Neuronal stem cell (in vitro differentiated cells): ENCODE measurements at regions not wholly inside any gene's neighbourhood (a gene's known extent, or its start where the extent isn't known, plus 50 kb on each side); places are given as distances from the start of the nearest gene placed in this dataset.

Source experiments
- DNase-seq: peaks from one replicate; pipeline ENCODE4 v3.0.0-alpha.2; 2013; ENCODE audit warnings: low spot score
- H2AFZ ChIP-seq: one replicate; pipeline ENCODE4 v1.6.1; 2013; ENCODE audit warnings: mild to moderate bottlenecking, low read length, inconsistent platforms
- H2AK5ac ChIP-seq: 2 replicates; pipeline ENCODE4 v1.6.1; 2013; ENCODE audit warnings: low read depth, mild to moderate bottlenecking, inconsistent platforms, low read length, moderate library complexity, mixed read lengths
- H2BK120ac ChIP-seq: 2 replicates; pipeline ENCODE4 v1.6.1; 2013; ENCODE audit warnings: low read depth, mild to moderate bottlenecking, inconsistent platforms, low read length, moderate library complexity, mixed read lengths
- H2BK12ac ChIP-seq: one replicate; pipeline ENCODE4 v1.6.1; 2013; ENCODE audit warnings: low read length, inconsistent platforms
- H2BK15ac ChIP-seq: 2 replicates; pipeline ENCODE4 v1.6.1; 2013; ENCODE audit warnings: mild to moderate bottlenecking, low read length, inconsistent platforms, mixed read lengths
- H2BK5ac ChIP-seq: one replicate; pipeline ENCODE4 v1.6.1; 2013; ENCODE audit warnings: inconsistent platforms, mild to moderate bottlenecking, low read length, moderate library complexity
- H3K14ac ChIP-seq: one replicate; pipeline ENCODE4 v1.6.1; 2013; ENCODE audit warnings: low read length, inconsistent platforms
- H3K18ac ChIP-seq: 2 replicates; pipeline ENCODE4 v1.6.1; 2013; ENCODE audit warnings: low read length, inconsistent platforms
- H3K23ac ChIP-seq: 2 replicates; pipeline ENCODE4 v1.6.1; 2013; ENCODE audit warnings: low read depth, mild to moderate bottlenecking, mixed read lengths, low read length, inconsistent platforms; ENCODE audit not compliant: poor library complexity
- H3K27ac ChIP-seq: replicated peaks from 3 replicates; pipeline ENCODE4 v1.5.1; 2013; ENCODE audit warnings: low read length, inconsistent platforms
- H3K27me3 ChIP-seq, 3 experiments: 2 replicates each; pipeline ENCODE4 v1.6.1; 2013; ENCODE audit warnings: low read length in 3 of 3, mild to moderate bottlenecking in 2 of 3, inconsistent platforms in 1 of 3, low read depth in 1 of 3, mixed read lengths in 1 of 3, moderate library complexity in 1 of 3; ENCODE audit not compliant: control insufficient read depth in 3 of 3, insufficient read depth in 3 of 3
- H3K36me3 ChIP-seq, 2 donors: replicated peaks in 1 of 2; 2 replicates each; pipeline ENCODE4 v1.6.1; 2013; ENCODE audit warnings: low read length in 2 of 2; ENCODE audit not compliant: control insufficient read depth in 2 of 2, insufficient read depth in 2 of 2
- H3K4ac ChIP-seq: 2 replicates; pipeline ENCODE4 v1.6.1; 2013; ENCODE audit warnings: inconsistent platforms, mild to moderate bottlenecking, low read length, moderate library complexity
- H3K4me1 ChIP-seq, 2 donors: 1 replicate in 1 of 2; 2 replicates in 1 of 2; pipeline ENCODE4 v1.6.1; 2013; ENCODE audit warnings: low read length in 2 of 2, low read depth in 1 of 2; ENCODE audit not compliant: control insufficient read depth in 2 of 2, insufficient read depth in 1 of 2
- H3K4me2 ChIP-seq: one replicate; pipeline ENCODE4 v1.6.1; 2013; ENCODE audit warnings: mild to moderate bottlenecking, low read length, inconsistent platforms; ENCODE audit not compliant: insufficient read depth, poor library complexity, severe bottlenecking
- H3K4me3 ChIP-seq, 2 donors: 2 replicates each; pipeline ENCODE4 v1.5.1; 2013; ENCODE audit warnings: low read length in 2 of 2, mild to moderate bottlenecking in 2 of 2, inconsistent platforms in 1 of 2, moderate library complexity in 1 of 2
- H3K79me1 ChIP-seq: one replicate; pipeline ENCODE4 v1.6.1; 2013; ENCODE audit warnings: low read depth, mild to moderate bottlenecking, inconsistent platforms, low read length, moderate library complexity
- H3K9ac ChIP-seq: one replicate; pipeline ENCODE4 v1.6.1; 2013; ENCODE audit warnings: mild to moderate bottlenecking, low read depth, low read length, inconsistent platforms; ENCODE audit not compliant: poor library complexity
- H3K9me3 ChIP-seq, 2 donors: replicated peaks in 1 of 2; 2 replicates each; pipeline versions ENCODE3 to v1.6.1; 2013; ENCODE audit warnings: low read length in 2 of 2, mild to moderate bottlenecking in 2 of 2, inconsistent platforms in 1 of 2, low read depth in 1 of 2, mixed read lengths in 1 of 2, moderate library complexity in 1 of 2; ENCODE audit not compliant: control insufficient read depth in 2 of 2, insufficient read depth in 1 of 2
- H4K8ac ChIP-seq: one replicate; pipeline ENCODE4 v1.6.1; 2013; ENCODE audit warnings: low read depth, mild to moderate bottlenecking, inconsistent platforms, low read length, moderate library complexity
- H4K91ac ChIP-seq: one replicate; pipeline ENCODE4 v1.6.1; 2013; ENCODE audit warnings: low read length, low read depth, mild to moderate bottlenecking, inconsistent platforms; ENCODE audit not compliant: poor library complexity
- WGBS, 2 donors: extraction: QIAGEN DNeasy Blood & Tissue Kit; methylation state at CpG; one replicate each; pipeline ENCODE4 v1.1.7; 2013; ENCODE audit warnings: missing lambda C conversion rate in 2 of 2, mixed read lengths in 1 of 2; ENCODE audit not compliant: insufficient read length in 2 of 2, insufficient replicate concordance in 1 of 2; ENCODE audit errors: extremely low coverage in 2 of 2; 5-methylcytosine and 5-hydroxymethylcytosine counted together

GRCh38 chr4:64516176-64516575 is 106.9 kb upstream of the TECRL start:
- Histone ChIP-seq H3K18ac (no peak overlapping the region), H3K4me2 (no peak overlapping the region), H3K27ac (no peak overlapping the region), H3K9ac (no peak overlapping the region), H2BK5ac (no peak overlapping the region), H2AFZ (no peak overlapping the region), H3K27me3 (no peaks in the 10 kb centered on the region), H3K4me1 (no peaks in the 10 kb centered on the region), H3K9me3 (no peaks in the 10 kb centered on the region), H2BK12ac (no peak overlapping the region), H3K23ac (no peak overlapping the region), H3K79me1 (no peaks in the 10 kb centered on the region), H2BK15ac (no peak overlapping the region), H2AK5ac (no peak overlapping the region), H3K4me3 (no peak overlapping the region), H4K8ac (no peak overlapping the region), H4K91ac (no peak overlapping the region), H2BK120ac (no peak overlapping the region), H3K14ac (no peak overlapping the region), H3K36me3 (no peaks in the 10 kb centered on the region), H3K4ac (no peak overlapping the region)
- DNase-seq: no peak
- no CpG with 5 or more reads among the region's 1 CpG for WGBS, 2 donors

GRCh38 chr4:64508089-64508488 is 98.8 kb upstream of the TECRL start:
- Histone ChIP-seq H3K14ac (no peak overlapping the region), H2AK5ac (no peak overlapping the region), H3K4me2 (no peak overlapping the region), H3K23ac (no peak overlapping the region), H3K27me3 (no peaks in the 10 kb centered on the region), H2AFZ (no peak overlapping the region), H3K4me3 (no peak overlapping the region), H2BK5ac (no peak overlapping the region), H3K4me1 (no peaks in the 10 kb centered on the region), H3K9ac (no peak overlapping the region), H3K36me3 (no peaks in the 10 kb centered on the region), H4K8ac (no peak overlapping the region), H2BK120ac (no peak overlapping the region), H3K4ac (no peak overlapping the region), H2BK15ac (no peak overlapping the region), H4K91ac (no peak overlapping the region), H3K18ac (no peak overlapping the region), H2BK12ac (no peak overlapping the region), H3K79me1 (no peaks in the 10 kb centered on the region), H3K27ac (no peak overlapping the region), H3K9me3 (no peaks in the 10 kb centered on the region)
- no peak for DNase-seq

GRCh38 chr4:64503945-64504675 is 94.9 kb upstream of the TECRL start:
- 100% methylated on average over 1 of the region's 3 CpGs; no CpG with 5 or more reads in 1 of the 2 donors for WGBS, 2 donors
- H2AFZ ChIP-seq: no peak overlapping the region
- no peak overlapping the region for H3K4ac ChIP-seq
- H3K23ac ChIP-seq: no peak overlapping the region
- no peaks in the 10 kb centered on the region for H3K27me3 ChIP-seq
- no peak overlapping the region for H3K4me3 ChIP-seq
- no peak for DNase-seq
- H4K8ac ChIP-seq: no peak overlapping the region
- H3K27ac ChIP-seq: no peak overlapping the region
- H3K36me3 ChIP-seq: no peaks in the 10 kb centered on the region
- no peak overlapping the region for H2BK120ac ChIP-seq
- no peak overlapping the region for H3K4me2 ChIP-seq
- H3K9me3 ChIP-seq: no peaks in the 10 kb centered on the region
- H3K79me1 ChIP-seq: no peaks in the 10 kb centered on the region
- H3K14ac ChIP-seq: no peak overlapping the region
- no peak overlapping the region for H3K18ac ChIP-seq
- H2BK12ac ChIP-seq: no peak overlapping the region
- no peak overlapping the region for H2BK15ac ChIP-seq
- H4K91ac ChIP-seq: no peak overlapping the region
- H3K4me1 ChIP-seq: no peaks in the 10 kb centered on the region
- H2BK5ac ChIP-seq: no peak overlapping the region
- no peak overlapping the region for H3K9ac ChIP-seq
- H2AK5ac ChIP-seq: no peak overlapping the region

GRCh38 chr4:64503416-64503815 is 94.2 kb upstream of the TECRL start:
- no peak overlapping the region for H3K23ac ChIP-seq
- H3K27me3 ChIP-seq: no peaks in the 10 kb centered on the region
- DNase-seq: no peak
- no peak overlapping the region for H3K9ac ChIP-seq
- no peak overlapping the region for H3K14ac ChIP-seq
- no peak overlapping the region for H4K8ac ChIP-seq
- no peak overlapping the region for H2AK5ac ChIP-seq
- no peaks in the 10 kb centered on the region for H3K79me1 ChIP-seq
- H3K9me3 ChIP-seq: no peaks in the 10 kb centered on the region
- H3K18ac ChIP-seq: no peak overlapping the region
- no peaks in the 10 kb centered on the region for H3K36me3 ChIP-seq
- H2BK12ac ChIP-seq: no peak overlapping the region
- no peaks in the 10 kb centered on the region for H3K4me1 ChIP-seq
- no peak overlapping the region for H3K4me2 ChIP-seq
- no peak overlapping the region for H2BK15ac ChIP-seq
- no peak overlapping the region for H3K4ac ChIP-seq
- no peak overlapping the region for H4K91ac ChIP-seq
- H2BK120ac ChIP-seq: no peak overlapping the region
- no peak overlapping the region for H3K27ac ChIP-seq
- no CpG with 5 or more reads among the region's 2 CpGs for WGBS, 2 donors
- no peak overlapping the region for H2AFZ ChIP-seq
- no peak overlapping the region for H2BK5ac ChIP-seq
- no peak overlapping the region for H3K4me3 ChIP-seq
